ENCODE measurements at regions not wholly inside any gene's neighbourhood (a gene's known extent, or its start where the extent isn't known, plus 50 kb on each side); places are given as distances from the start of the nearest gene placed in this dataset.

- Histone ChIP-seq H3K27me3 (no peaks in the 10 kb centered on the region), H3K27ac (no peak overlapping the region), H3K4me3 (no peak overlapping the region), H3K36me3 (no peaks in the 10 kb centered on the region), H3K4me1 (no peaks in the 10 kb centered on the region), H3K9me3 (no peaks in the 10 kb centered on the region)
- DNase-seq = no peak
- in situ Hi-C loops (cut with MboI; ENCODE audit: low pct_ligation_motif_present in 1 of 4, low pct_unique_long_range_greater_than_20kb in 1 of 4, low sequenced_read_pairs in 3 of 4) = no loop called here
- intact Hi-C loops (cut with DNase I; ENCODE audit: low total_unique reads) = no loop called here
- TF ChIP-seq POLR2AphosphoS5 (IDR thresholded peaks at IDR 0.05) (no peak), EP300 (IDR thresholded peaks at IDR 0.05; ENCODE audit: low read depth) (no peak), POLR2A (IDR thresholded peaks at IDR 0.05) (no peak), CTCF (IDR thresholded peaks at IDR 0.05) (no peak)
- 88 to 100% methylated on average over 3 to 6 of the region's 6 CpGs for WGBS, 2 donors (ENCODE audit: low coverage in 1 of 2)
These were observed 96.5 kb upstream of the SALL4 start for GRCh38 chr20:51898788-51899187.

- Histone ChIP-seq H3K9me3 (no peaks in the 10 kb centered on the region), H3K27ac (no peak overlapping the region), H3K36me3 (no peaks in the 10 kb centered on the region), H3K4me3 (no peak overlapping the region), H3K4me1 (no peaks in the 10 kb centered on the region), H3K27me3 (no peaks in the 10 kb centered on the region)
- in situ Hi-C loops (cut with MboI; ENCODE audit: low pct_ligation_motif_present in 1 of 4, low pct_unique_long_range_greater_than_20kb in 1 of 4, low sequenced_read_pairs in 3 of 4) = no loop called here
- 78% methylated on average over 8 of the region's 8 CpGs; no CpG with 5 or more reads in 1 of the 2 donors for WGBS, 2 donors (ENCODE audit: low coverage in 1 of 2)
- no peak for DNase-seq
- no peak for TF ChIP-seq POLR2A (IDR thresholded peaks at IDR 0.05)
- no peak for TF ChIP-seq POLR2AphosphoS5 (IDR thresholded peaks at IDR 0.05)
- no peak for TF ChIP-seq EP300 (IDR thresholded peaks at IDR 0.05; ENCODE audit: low read depth)
- TF ChIP-seq CTCF (IDR thresholded peaks at IDR 0.05) = no peak
- intact Hi-C loops (cut with DNase I; ENCODE audit: low total_unique reads) = no loop called here
These were observed 92.3 kb upstream of the SALL4 start for GRCh38 chr20:51894619-51895018.

DNA sequence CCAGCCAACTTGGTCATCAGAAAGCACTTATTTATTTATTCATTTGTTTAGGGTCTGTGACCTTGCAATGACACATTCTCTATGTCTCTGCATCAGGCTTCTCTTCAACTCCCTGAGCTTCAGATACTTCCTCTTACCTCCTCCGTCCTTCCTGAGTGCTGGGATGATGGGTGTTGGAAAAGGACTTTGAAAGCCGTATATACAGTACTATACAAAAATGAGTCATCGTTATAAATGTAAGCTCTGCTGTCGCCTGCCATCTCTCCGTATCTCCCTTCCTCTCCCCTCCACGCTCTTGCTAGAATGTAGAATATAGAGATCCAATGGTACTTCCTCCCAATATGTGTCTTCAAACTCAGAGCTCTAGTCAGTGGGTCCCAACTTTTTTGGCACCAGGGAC, 91.9 kb upstream of the SALL4 start:
- 29 to 59% methylated on average over 6 of the region's 6 CpGs for WGBS, 2 donors (ENCODE audit: low coverage in 1 of 2)
- H3K36me3 ChIP-seq = no peaks in the 10 kb centered on the region
- no peak overlapping the region for H3K4me3 ChIP-seq
- intact Hi-C loops (cut with DNase I; ENCODE audit: low total_unique reads) = no loop called here
- no peak overlapping the region for H3K27ac ChIP-seq
- in situ Hi-C loops (cut with MboI; ENCODE audit: low pct_ligation_motif_present in 1 of 4, low pct_unique_long_range_greater_than_20kb in 1 of 4, low sequenced_read_pairs in 3 of 4) = no loop called here
- H3K4me1 ChIP-seq = no peaks in the 10 kb centered on the region
- no peak for TF ChIP-seq EP300 (IDR thresholded peaks at IDR 0.05; ENCODE audit: low read depth)
- no peak for TF ChIP-seq POLR2A (IDR thresholded peaks at IDR 0.05)
- H3K9me3 ChIP-seq = no peaks in the 10 kb centered on the region
- DNase-seq = no peak
- no peaks in the 10 kb centered on the region for H3K27me3 ChIP-seq

- Histone ChIP-seq H3K4me1 (no peaks in the 10 kb centered on the region), H3K4me3 (no peak overlapping the region), H3K9me3 (no peaks in the 10 kb centered on the region), H3K36me3 (no peaks in the 10 kb centered on the region), H3K27ac (no peak overlapping the region), H3K27me3 (no peaks in the 10 kb centered on the region)
- in situ Hi-C loops (cut with MboI; ENCODE audit: low pct_ligation_motif_present in 1 of 4, low pct_unique_long_range_greater_than_20kb in 1 of 4, low sequenced_read_pairs in 3 of 4) (no loop called here), intact Hi-C loops (cut with DNase I; ENCODE audit: low total_unique reads) (no loop called here)
- DNase-seq = no peak
- TF ChIP-seq EP300 (IDR thresholded peaks at IDR 0.05; ENCODE audit: low read depth) (no peak), CTCF (IDR thresholded peaks at IDR 0.05) (no peak), POLR2AphosphoS5 (IDR thresholded peaks at IDR 0.05) (no peak), POLR2A (IDR thresholded peaks at IDR 0.05) (no peak)
- 58 to 70% methylated on average over 5 to 7 of the region's 7 CpGs for WGBS, 2 donors (ENCODE audit: low coverage in 1 of 2)
These were observed 91.4 kb upstream of the SALL4 start for GRCh38 chr20:51893723-51894122.

DNA sequence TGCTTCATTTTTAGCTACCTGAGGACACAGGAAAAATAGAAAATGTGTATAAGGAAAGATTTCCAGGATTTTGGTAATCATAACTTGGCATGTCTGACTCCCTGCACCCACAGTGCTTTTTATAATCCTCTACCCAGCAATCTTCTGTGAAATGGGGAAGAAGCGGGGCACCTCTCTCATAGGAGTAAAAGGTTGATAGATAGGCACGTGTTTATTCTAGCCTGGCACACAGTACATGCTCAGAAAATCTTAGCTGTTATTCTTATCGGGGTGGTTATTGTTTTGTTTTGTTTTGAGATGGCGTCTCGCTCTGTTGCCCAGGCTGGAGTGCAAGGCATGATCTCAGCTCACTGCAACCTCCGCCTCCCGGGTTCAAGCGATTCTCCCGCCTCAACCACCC, 87.7 kb upstream of the SALL4 start:
- in situ Hi-C loops (cut with MboI; ENCODE audit: low pct_ligation_motif_present in 1 of 4, low pct_unique_long_range_greater_than_20kb in 1 of 4, low sequenced_read_pairs in 3 of 4) = no loop called here
- no peak for TF ChIP-seq CTCF (IDR thresholded peaks at IDR 0.05)
- no peak for TF ChIP-seq POLR2AphosphoS5 (IDR thresholded peaks at IDR 0.05)
- no peak for TF ChIP-seq POLR2A (IDR thresholded peaks at IDR 0.05)
- no peak for TF ChIP-seq EP300 (IDR thresholded peaks at IDR 0.05; ENCODE audit: low read depth)
- H3K27ac ChIP-seq = no peak overlapping the region
- no peaks in the 10 kb centered on the region for H3K36me3 ChIP-seq
- no peaks in the 10 kb centered on the region for H3K4me1 ChIP-seq
- DNase-seq = no peak
- no peaks in the 10 kb centered on the region for H3K27me3 ChIP-seq
- no peak overlapping the region for H3K4me3 ChIP-seq
- no peaks in the 10 kb centered on the region for H3K9me3 ChIP-seq
- 67 to 74% methylated on average over 3 to 9 of the region's 9 CpGs for WGBS, 2 donors (ENCODE audit: low coverage in 1 of 2)
- intact Hi-C loops (cut with DNase I; ENCODE audit: low total_unique reads) = no loop called here

Data from transverse colon (tissue), 4 donors.